Endothelial cell (in vitro differentiated cells): ENCODE measurements at regions not wholly inside any gene's neighbourhood (a gene's known extent, or its start where the extent isn't known, plus 50 kb on each side); places are given as distances from the start of the nearest gene placed in this dataset.

Experiments
- DNase-seq: peaks from one replicate; pipeline ENCODE4 v3.0.0; 2021; ENCODE audit warnings: low spot score
- H3K27ac Mint-ChIP-seq: one replicate; pipeline ENCODE4 v1.8.0; 2021; ENCODE audit warnings: mixed read lengths, inconsistent platforms; ENCODE audit not compliant: unreplicated experiment
- H3K27me3 Mint-ChIP-seq: one replicate; pipeline ENCODE4 v1.8.0; 2021; ENCODE audit warnings: mild to moderate bottlenecking, moderate library complexity, mixed read lengths, inconsistent platforms; ENCODE audit not compliant: unreplicated experiment
- H3K36me3 Mint-ChIP-seq: one replicate; pipeline ENCODE4 v1.8.0; 2021; ENCODE audit warnings: mild to moderate bottlenecking, low read depth, mixed read lengths, inconsistent platforms; ENCODE audit not compliant: unreplicated experiment
- H3K4me1 Mint-ChIP-seq: one replicate; pipeline ENCODE4 v1.8.0; 2021; ENCODE audit warnings: mild to moderate bottlenecking, mixed read lengths, inconsistent platforms; ENCODE audit not compliant: unreplicated experiment
- H3K4me3 Mint-ChIP-seq: one replicate; pipeline ENCODE4 v1.8.0; 2021; ENCODE audit warnings: mild to moderate bottlenecking, mixed read lengths, inconsistent platforms; ENCODE audit not compliant: unreplicated experiment
- H3K9me3 Mint-ChIP-seq: one replicate; pipeline ENCODE4 v1.8.0; 2021; ENCODE audit warnings: mixed read lengths, inconsistent platforms; ENCODE audit not compliant: unreplicated experiment
- CTCF ChIP-seq: fragments of 200-600 bp; sonication (generic); IDR thresholded peaks from one replicate; pipeline ENCODE4 v1.5.0; 2021; ENCODE audit warnings: antibody characterized with exemption; ENCODE audit not compliant: unreplicated experiment

GRCh38 chr17:71329310-71330098 lies 791.3 kb upstream of the SOX9 start:
- DNase-seq, result no peak
- Mint-ChIP-seq H3K27me3 (peaks cover 2% of the 10 kb centered on the region), H3K4me3 (no peak overlapping the region), H3K36me3 (no peaks in the 10 kb centered on the region), H3K27ac (no peak overlapping the region), H3K9me3 (no peaks in the 10 kb centered on the region), H3K4me1 (no peaks in the 10 kb centered on the region)
- no peak for TF ChIP-seq CTCF

- H3K27ac Mint-ChIP-seq, result no peak overlapping the region
- H3K27me3 Mint-ChIP-seq, result peaks cover 2% of the 10 kb centered on the region
Measured at GRCh38 chr17:71330099-71330375, 790.8 kb upstream of the SOX9 start.

GRCh38 chr17:71331754-71332325 lies 789.0 kb upstream of the SOX9 start:
- Mint-ChIP-seq H3K4me1 (no peaks in the 10 kb centered on the region), H3K27me3 (peaks cover 2% of the 10 kb centered on the region), H3K27ac (no peak overlapping the region), H3K9me3 (no peaks in the 10 kb centered on the region), H3K36me3 (no peaks in the 10 kb centered on the region), H3K4me3 (no peak overlapping the region)
- no peak for DNase-seq
- TF ChIP-seq CTCF, result no peak

More at GRCh38 chr17:71330099-71330375, 790.8 kb upstream of the SOX9 start:
- Mint-ChIP-seq H3K9me3 (no peaks in the 10 kb centered on the region), H3K4me3 (no peak overlapping the region), H3K36me3 (no peaks in the 10 kb centered on the region), H3K4me1 (no peaks in the 10 kb centered on the region)
- no peak for TF ChIP-seq CTCF
- no peak for DNase-seq

GRCh38 chr17:71334048-71334751 lies 786.6 kb upstream of the SOX9 start:
- Mint-ChIP-seq H3K27ac (no peak overlapping the region), H3K9me3 (no peaks in the 10 kb centered on the region), H3K4me1 (peaks cover 3% of the 10 kb centered on the region), H3K4me3 (no peak overlapping the region), H3K36me3 (no peaks in the 10 kb centered on the region), H3K27me3 (no peaks in the 10 kb centered on the region)
- no peak for DNase-seq
- TF ChIP-seq CTCF, result no peak

GRCh38 chr17:71335212-71335611 lies 785.6 kb upstream of the SOX9 start:
- H3K4me1 Mint-ChIP-seq, result peaks cover 3% of the 10 kb centered on the region

More at GRCh38 chr17:71335212-71335611, 785.6 kb upstream of the SOX9 start:
- Mint-ChIP-seq H3K36me3 (no peaks in the 10 kb centered on the region), H3K27ac (no peak overlapping the region), H3K27me3 (no peaks in the 10 kb centered on the region), H3K9me3 (no peaks in the 10 kb centered on the region), H3K4me3 (no peak overlapping the region)
- TF ChIP-seq CTCF, result no peak
- DNase-seq, result no peak
